ENCODE measurements at regions not wholly inside any gene's neighbourhood (a gene's known extent, or its start where the extent isn't known, plus 50 kb on each side); places are given as distances from the start of the nearest gene placed in this dataset.
A peak's percentile ranks its signal among the peaks of the same experiment; 100 is the strongest.
"Not testable (repeated sequence)": the region's sequence is repeated elsewhere in the genome, so short reads cannot be mapped to it uniquely, and the experiment has no call there.

GRCh38 chr14:53408175-53408879, 255.2 kb upstream of the DDHD1 start:
- no peak for DNase-seq (ENCODE audit: low spot score)
- CTCF ChIA-PET: no interaction called here
- H3K27ac ChIP-seq: no peak overlapping the region
- no peak for TF ChIP-seq CTCF (conservative IDR thresholded peaks at IDR 0.05; ENCODE audit: low read depth)
- POLR2A ChIA-PET (ENCODE audit: low non-redundant PET): no interaction called here

- TF ChIP-seq CTCF (conservative IDR thresholded peaks at IDR 0.05; ENCODE audit: low read depth): no peak
- no peak overlapping the region for H3K27ac ChIP-seq
- ChIA-PET CTCF (no interaction called here), POLR2A (ENCODE audit: low non-redundant PET) (no interaction called here)
- DNase-seq (ENCODE audit: low spot score): no peak
Measured at GRCh38 chr14:53406519-53406918, 253.4 kb upstream of the DDHD1 start.

GRCh38 chr14:53401646-53402045, 248.5 kb upstream of the DDHD1 start:
- H3K27ac ChIP-seq: no peak overlapping the region
- ChIA-PET CTCF (no interaction called here), POLR2A (ENCODE audit: low non-redundant PET) (no interaction called here)
- DNase-seq (ENCODE audit: low spot score): no peak
- no peak for TF ChIP-seq CTCF (conservative IDR thresholded peaks at IDR 0.05; ENCODE audit: low read depth)

GRCh38 chr14:53399057-53399456, 245.9 kb upstream of the DDHD1 start:
- TF ChIP-seq CTCF (conservative IDR thresholded peaks at IDR 0.05; ENCODE audit: low read depth): no peak
- CTCF ChIA-PET: interaction anchor here (0.6 to 1.1 kb wide), 2 partner anchors 103 to 195 kb away, joined by 3 read pairs; no protein-coding TSS in a partner anchor
- POLR2A ChIA-PET (ENCODE audit: low non-redundant PET): no interaction called here
- no peak overlapping the region for H3K27ac ChIP-seq
- peak; percentile 17 for DNase-seq (ENCODE audit: low spot score)

GRCh38 chr14:53398616-53399015, 245.5 kb upstream of the DDHD1 start:
- POLR2A ChIA-PET (ENCODE audit: low non-redundant PET): no interaction called here
- DNase-seq (ENCODE audit: low spot score): no peak
- H3K27ac ChIP-seq: no peak overlapping the region
- TF ChIP-seq CTCF (conservative IDR thresholded peaks at IDR 0.05; ENCODE audit: low read depth): no peak
- CTCF ChIA-PET: interaction anchor here (0.7 kb wide), 1 partner anchor 308 kb away, joined by 3 read pairs; no protein-coding TSS in a partner anchor

GRCh38 chr14:53395267-53395666, 242.1 kb upstream of the DDHD1 start:
- CTCF ChIA-PET: interaction anchor here (0.6 kb wide), 1 partner anchor 953 kb away, joined by 4 read pairs; no protein-coding TSS in a partner anchor
- H3K27ac ChIP-seq; DNase-seq (ENCODE audit: low spot score); POLR2A ChIA-PET (ENCODE audit: low non-redundant PET): not testable (repeated sequence)

- peak overlapping the region; percentile 54; the same call in 1 of the 2 replicates for H3K27ac ChIP-seq
- DNase-seq (ENCODE audit: low spot score): peak; percentile 80
- POLR2A ChIA-PET (ENCODE audit: low non-redundant PET): no interaction called here
- CTCF ChIA-PET: interaction anchor here (1.2 kb wide), 1 partner anchor 21 kb away, joined by 3 read pairs; no protein-coding TSS in a partner anchor
- TF ChIP-seq CTCF (conservative IDR thresholded peaks at IDR 0.05; ENCODE audit: low read depth): no peak
Measured at GRCh38 chr14:53391631-53392285, 238.6 kb upstream of the DDHD1 start.
